ENCODE measurements at regions not wholly inside any gene's neighbourhood (a gene's known extent, or its start where the extent isn't known, plus 50 kb on each side); places are given as distances from the start of the nearest gene placed in this dataset.

- peaks cover 8% of the 10 kb centered on the region for H3K9me3 ChIP-seq
- H3K27ac ChIP-seq: no peak overlapping the region
- DNase-seq (ENCODE audit: low spot score in 2 of 2): no peak
- no peaks in the 10 kb centered on the region for H3K4me1 ChIP-seq
- H3K27me3 ChIP-seq: no peaks in the 10 kb centered on the region
- TF ChIP-seq POLR2AphosphoS5 (IDR thresholded peaks at IDR 0.05) (no peak), EP300 (IDR thresholded peaks at IDR 0.05) (no peak), POLR2A (IDR thresholded peaks at IDR 0.05) (no peak), CTCF (IDR thresholded peaks at IDR 0.05) (no peak)
- WGBS: 80% methylated on average over 4 of the region's 4 CpGs
- no peak overlapping the region for H3K4me3 ChIP-seq
- no peaks in the 10 kb centered on the region for H3K36me3 ChIP-seq
Measured at GRCh38 chr2:144965172-144965571, 445.3 kb upstream of the ZEB2 start.

GRCh38 chr2:144963031-144963430 lies 443.1 kb upstream of the ZEB2 start:
- WGBS: 87% methylated on average over 2 of the region's 2 CpGs
- H3K27ac ChIP-seq: no peak overlapping the region
- no peak overlapping the region for H3K4me3 ChIP-seq
- no peaks in the 10 kb centered on the region for H3K27me3 ChIP-seq
- TF ChIP-seq EP300 (IDR thresholded peaks at IDR 0.05) (no peak), CTCF (IDR thresholded peaks at IDR 0.05) (no peak), POLR2A (IDR thresholded peaks at IDR 0.05) (no peak), POLR2AphosphoS5 (IDR thresholded peaks at IDR 0.05) (no peak)
- peaks cover 8% of the 10 kb centered on the region for H3K9me3 ChIP-seq
- H3K36me3 ChIP-seq: no peaks in the 10 kb centered on the region
- DNase-seq (ENCODE audit: low spot score in 2 of 2): no peak
- no peaks in the 10 kb centered on the region for H3K4me1 ChIP-seq

- no peak for DNase-seq (ENCODE audit: low spot score in 2 of 2)
- no peaks in the 10 kb centered on the region for H3K4me1 ChIP-seq
- TF ChIP-seq CTCF (IDR thresholded peaks at IDR 0.05) (no peak), EP300 (IDR thresholded peaks at IDR 0.05) (no peak), POLR2AphosphoS5 (IDR thresholded peaks at IDR 0.05) (no peak), POLR2A (IDR thresholded peaks at IDR 0.05) (no peak)
- 90% methylated on average over 2 of the region's 2 CpGs for WGBS
- H3K27me3 ChIP-seq: no peaks in the 10 kb centered on the region
- no peaks in the 10 kb centered on the region for H3K9me3 ChIP-seq
- no peak overlapping the region for H3K27ac ChIP-seq
- H3K36me3 ChIP-seq: no peaks in the 10 kb centered on the region
- no peak overlapping the region for H3K4me3 ChIP-seq
Measured at GRCh38 chr2:144959416-144959815, 439.5 kb upstream of the ZEB2 start.

GRCh38 chr2:144950899-144951560 lies 431.1 kb upstream of the ZEB2 start:
- no peak for TF ChIP-seq POLR2AphosphoS5 (IDR thresholded peaks at IDR 0.05)
- no peak for TF ChIP-seq CTCF (IDR thresholded peaks at IDR 0.05)
- no peak for TF ChIP-seq POLR2A (IDR thresholded peaks at IDR 0.05)
- TF ChIP-seq EP300 (IDR thresholded peaks at IDR 0.05): no peak
- Histone ChIP-seq H3K4me1 (peaks cover 5% of the 10 kb centered on the region), H3K4me3 (no peak overlapping the region), H3K9me3 (no peaks in the 10 kb centered on the region), H3K27ac (peak overlapping the region; percentile 59), H3K36me3 (no peaks in the 10 kb centered on the region), H3K27me3 (no peaks in the 10 kb centered on the region)
- 79% methylated on average over 3 of the region's 3 CpGs for WGBS
- DNase-seq (ENCODE audit: low spot score in 2 of 2): no peak

- DNase-seq (ENCODE audit: low spot score in 2 of 2): no peak
- TF ChIP-seq EP300 (IDR thresholded peaks at IDR 0.05): no peak
- TF ChIP-seq POLR2AphosphoS5 (IDR thresholded peaks at IDR 0.05): no peak
- no peak for TF ChIP-seq CTCF (IDR thresholded peaks at IDR 0.05)
- TF ChIP-seq POLR2A (IDR thresholded peaks at IDR 0.05): no peak
- H3K27ac ChIP-seq: no peak overlapping the region
- 83% methylated on average over 2 of the region's 2 CpGs for WGBS
- H3K4me1 ChIP-seq: peaks cover 12% of the 10 kb centered on the region
- H3K9me3 ChIP-seq: no peaks in the 10 kb centered on the region
- no peaks in the 10 kb centered on the region for H3K36me3 ChIP-seq
- H3K4me3 ChIP-seq: no peak overlapping the region
- H3K27me3 ChIP-seq: no peaks in the 10 kb centered on the region
Measured at GRCh38 chr2:144948205-144948855, 428.4 kb upstream of the ZEB2 start.

Measured in suprapubic skin (tissue), 4 donors.